RWPE1 (cell line): ENCODE measurements at regions not wholly inside any gene's neighbourhood (a gene's known extent, or its start where the extent isn't known, plus 50 kb on each side); places are given as distances from the start of the nearest gene placed in this dataset.

ENCODE experiments used
- CTCF ChIA-PET: fragments of 350-600 bp; sonication (Branson Sonifier 250); formaldehyde crosslinking; extraction: SDS; loops from one replicate; lab custom pipeline; 2021; lab: Yijun Ruan, JAX
- POLR2A ChIA-PET: fragments of 400-600 bp; formaldehyde crosslinking; extraction: SDS; loops from one replicate; lab custom pipeline; 2020; ENCODE audit warnings: antibody characterized with exemption; ENCODE audit not compliant: low non-redundant PET; lab: Yijun Ruan, JAX
- DNase-seq: peaks from one replicate; pipeline ENCODE4 v3.0.0; 2012; ENCODE audit warnings: low spot score
- H3K27ac ChIP-seq: fragments of 450-650 bp; 2 replicates; pipeline ENCODE4 v1.5.1; 2017
- CTCF ChIP-seq: fragments of 450-650 bp; conservative IDR thresholded peaks from 2 replicates; pipeline ENCODE4 v1.5.1; 2017; ENCODE audit warnings: low read depth, mild to moderate bottlenecking

DNA sequence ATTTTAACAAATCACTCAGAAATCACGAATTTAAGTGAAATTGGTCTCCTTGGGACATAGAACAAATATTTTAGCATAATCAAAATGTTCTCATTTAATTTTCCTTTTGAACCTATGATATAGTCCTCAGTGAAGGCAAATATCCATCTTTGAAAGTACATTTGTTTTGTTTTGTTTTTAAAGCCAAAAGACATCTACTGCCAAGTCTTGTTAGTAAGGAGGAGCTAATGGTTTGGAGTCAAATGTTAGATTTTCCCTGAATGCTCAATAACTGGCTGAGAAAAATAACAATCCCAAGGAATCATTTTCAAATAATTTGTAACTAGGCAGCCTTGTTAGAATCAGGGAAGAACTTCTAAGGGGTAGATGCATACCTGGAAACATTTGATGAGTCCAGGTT is 302.9 kb upstream of the MAF start:
- H3K27ac ChIP-seq: no peak overlapping the region
- ChIA-PET POLR2A (no interaction called here), CTCF (no interaction called here)
- no peak for TF ChIP-seq CTCF
- no peak for DNase-seq

GRCh38 chr16:79902351-79902750 is 301.8 kb upstream of the MAF start:
- ChIA-PET CTCF (no interaction called here), POLR2A (no interaction called here)
- no peak overlapping the region for H3K27ac ChIP-seq
- DNase-seq: no peak
- no peak for TF ChIP-seq CTCF

- TF ChIP-seq CTCF: no peak
- POLR2A ChIA-PET: no interaction called here
- H3K27ac ChIP-seq: no peak overlapping the region
- CTCF ChIA-PET: interaction anchor here (0.5 to 1.2 kb wide), 2 partner anchors 72 to 948 kb away, joined by 3 read pairs; no protein-coding TSS in a partner anchor
- DNase-seq: no peak
Observed at GRCh38 chr16:79901522-79901921, 301.0 kb upstream of the MAF start.

DNA sequence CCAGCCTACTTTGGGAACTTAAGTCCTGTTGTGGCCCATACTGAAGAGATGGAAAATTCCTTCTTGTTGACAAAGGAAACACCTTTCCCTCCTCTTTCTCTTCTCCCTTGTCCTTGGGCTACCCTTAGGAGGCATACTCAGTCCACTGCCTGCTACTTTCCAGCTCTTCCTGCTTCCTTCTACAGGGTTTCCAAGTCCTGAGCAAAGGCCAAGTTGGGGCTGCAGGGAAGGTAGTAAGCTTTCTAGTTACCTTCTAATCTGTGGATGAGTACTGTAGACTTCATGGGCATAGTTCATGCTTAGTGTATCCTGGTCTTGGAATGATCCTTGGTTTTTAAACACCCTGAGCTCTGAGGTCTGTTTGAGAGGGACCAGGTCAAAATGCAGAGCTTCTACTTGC is 299.2 kb upstream of the MAF start:
- no peak for DNase-seq
- no peak overlapping the region for H3K27ac ChIP-seq
- CTCF ChIA-PET: no interaction called here
- no peak for TF ChIP-seq CTCF
- POLR2A ChIA-PET: no interaction called here

GRCh38 chr16:79899316-79899715 is 298.8 kb upstream of the MAF start:
- DNase-seq: no peak
- TF ChIP-seq CTCF: no peak
- ChIA-PET POLR2A (no interaction called here), CTCF (no interaction called here)
- H3K27ac ChIP-seq: no peak overlapping the region

- POLR2A ChIA-PET: no interaction called here
- TF ChIP-seq CTCF: no peak
- no peak overlapping the region for H3K27ac ChIP-seq
- CTCF ChIA-PET: no interaction called here
- DNase-seq: no peak
Observed at GRCh38 chr16:79898703-79899102, 298.2 kb upstream of the MAF start.
